GM06990 (cell line): ENCODE measurements at regions not wholly inside any gene's neighbourhood (a gene's known extent, or its start where the extent isn't known, plus 50 kb on each side); places are given as distances from the start of the nearest gene placed in this dataset.

ENCODE experiments used
- DNase-seq: peaks from one replicate; pipeline ENCODE4 v3.0.0-alpha.2; 2011; ENCODE audit not compliant: insufficient read length; ENCODE audit errors: extremely low read depth
- H3K27me3 ChIP-seq: replicated peaks from 2 replicates; pipeline ENCODE4 v1.6.0; 2011; ENCODE audit warnings: low read length; ENCODE audit not compliant: control insufficient read depth, insufficient read depth
- H3K36me3 ChIP-seq: 2 replicates; pipeline ENCODE4 v1.5.1; 2011; ENCODE audit warnings: low read length; ENCODE audit not compliant: control insufficient read depth, insufficient read depth
- H3K4me3 ChIP-seq: replicated peaks from 2 replicates; pipeline ENCODE4 v1.5.1; 2011; ENCODE audit warnings: low read depth, mild to moderate bottlenecking, control low read depth, low read length
- CTCF ChIP-seq: IDR thresholded peaks from 2 replicates; pipeline ENCODE4 v1.5.1; 2011; ENCODE audit warnings: low read length, control low read depth, mild to moderate bottlenecking, inconsistent platforms; ENCODE audit not compliant: insufficient read depth, poor library complexity, severe bottlenecking

GRCh38 chr6:84539122-84539856 is 225.1 kb downstream of the TBX18 start:
- no peaks in the 10 kb centered on the region for H3K36me3 ChIP-seq
- no peaks in the 10 kb centered on the region for H3K27me3 ChIP-seq
- no peak for TF ChIP-seq CTCF
- H3K4me3 ChIP-seq, result no peak overlapping the region
- no peak for DNase-seq

GRCh38 chr6:84536885-84537638 is 227.3 kb downstream of the TBX18 start:
- DNase-seq, result no peak

GRCh38 chr6:84528201-84528600 is 236.2 kb downstream of the TBX18 start:
- no peak for DNase-seq
- H3K27me3 ChIP-seq, result no peaks in the 10 kb centered on the region
- H3K4me3 ChIP-seq, result no peak overlapping the region
- H3K36me3 ChIP-seq, result no peaks in the 10 kb centered on the region
- TF ChIP-seq CTCF, result no peak

More at GRCh38 chr6:84536885-84537638, 227.3 kb downstream of the TBX18 start:
- H3K36me3 ChIP-seq, result no peaks in the 10 kb centered on the region
- no peaks in the 10 kb centered on the region for H3K27me3 ChIP-seq
- TF ChIP-seq CTCF, result no peak
- no peak overlapping the region for H3K4me3 ChIP-seq

GRCh38 chr6:84526631-84527030 is 237.8 kb downstream of the TBX18 start:
- H3K27me3 ChIP-seq, result no peaks in the 10 kb centered on the region
- DNase-seq, result peak; percentile 29
- no peak overlapping the region for H3K4me3 ChIP-seq
- TF ChIP-seq CTCF, result no peak
- H3K36me3 ChIP-seq, result no peaks in the 10 kb centered on the region

- Histone ChIP-seq H3K4me3 (no peak overlapping the region), H3K27me3 (no peaks in the 10 kb centered on the region), H3K36me3 (no peaks in the 10 kb centered on the region)
- no peak for TF ChIP-seq CTCF
- DNase-seq, result no peak
Observed at GRCh38 chr6:84525907-84526306, 238.5 kb downstream of the TBX18 start.
